Coronary artery (tissue), 2 donors: ENCODE measurements at regions not wholly inside any gene's neighbourhood (a gene's known extent, or its start where the extent isn't known, plus 50 kb on each side); places are given as distances from the start of the nearest gene placed in this dataset.

Experiments used
- DNase-seq: peaks from one replicate; pipeline ENCODE4 v3.0.0-alpha.2; 2017; ENCODE audit warnings: low spot score
- H3K27ac ChIP-seq, 2 donors: fragments of 200-600 bp; sonication (generic); one replicate each; pipeline ENCODE4 v1.5.1; 2016 to 2019
- H3K4me3 ChIP-seq: fragments of 200-600 bp; sonication (generic); 2 replicates; pipeline ENCODE4 v1.5.1; 2016; ENCODE audit warnings: mild to moderate bottlenecking, moderate library complexity
- TF ChIP-seq, protein P1 (sequence below): fragments of 200-600 bp; sonication (generic); IDR thresholded peaks from one replicate; pipeline ENCODE4 v1.5.1; 2019; ENCODE audit warnings: antibody characterized with exemption

GRCh38 chr2:16180631-16181030, 240.3 kb downstream of the MYCN start:
- TF ChIP-seq, protein P1, sequence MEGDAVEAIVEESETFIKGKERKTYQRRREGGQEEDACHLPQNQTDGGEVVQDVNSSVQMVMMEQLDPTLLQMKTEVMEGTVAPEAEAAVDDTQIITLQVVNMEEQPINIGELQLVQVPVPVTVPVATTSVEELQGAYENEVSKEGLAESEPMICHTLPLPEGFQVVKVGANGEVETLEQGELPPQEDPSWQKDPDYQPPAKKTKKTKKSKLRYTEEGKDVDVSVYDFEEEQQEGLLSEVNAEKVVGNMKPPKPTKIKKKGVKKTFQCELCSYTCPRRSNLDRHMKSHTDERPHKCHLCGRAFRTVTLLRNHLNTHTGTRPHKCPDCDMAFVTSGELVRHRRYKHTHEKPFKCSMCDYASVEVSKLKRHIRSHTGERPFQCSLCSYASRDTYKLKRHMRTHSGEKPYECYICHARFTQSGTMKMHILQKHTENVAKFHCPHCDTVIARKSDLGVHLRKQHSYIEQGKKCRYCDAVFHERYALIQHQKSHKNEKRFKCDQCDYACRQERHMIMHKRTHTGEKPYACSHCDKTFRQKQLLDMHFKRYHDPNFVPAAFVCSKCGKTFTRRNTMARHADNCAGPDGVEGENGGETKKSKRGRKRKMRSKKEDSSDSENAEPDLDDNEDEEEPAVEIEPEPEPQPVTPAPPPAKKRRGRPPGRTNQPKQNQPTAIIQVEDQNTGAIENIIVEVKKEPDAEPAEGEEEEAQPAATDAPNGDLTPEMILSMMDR, result no peak
- no peak for DNase-seq
- Histone ChIP-seq H3K4me3 (no peak overlapping the region), H3K27ac (no peak overlapping the region)

DNA sequence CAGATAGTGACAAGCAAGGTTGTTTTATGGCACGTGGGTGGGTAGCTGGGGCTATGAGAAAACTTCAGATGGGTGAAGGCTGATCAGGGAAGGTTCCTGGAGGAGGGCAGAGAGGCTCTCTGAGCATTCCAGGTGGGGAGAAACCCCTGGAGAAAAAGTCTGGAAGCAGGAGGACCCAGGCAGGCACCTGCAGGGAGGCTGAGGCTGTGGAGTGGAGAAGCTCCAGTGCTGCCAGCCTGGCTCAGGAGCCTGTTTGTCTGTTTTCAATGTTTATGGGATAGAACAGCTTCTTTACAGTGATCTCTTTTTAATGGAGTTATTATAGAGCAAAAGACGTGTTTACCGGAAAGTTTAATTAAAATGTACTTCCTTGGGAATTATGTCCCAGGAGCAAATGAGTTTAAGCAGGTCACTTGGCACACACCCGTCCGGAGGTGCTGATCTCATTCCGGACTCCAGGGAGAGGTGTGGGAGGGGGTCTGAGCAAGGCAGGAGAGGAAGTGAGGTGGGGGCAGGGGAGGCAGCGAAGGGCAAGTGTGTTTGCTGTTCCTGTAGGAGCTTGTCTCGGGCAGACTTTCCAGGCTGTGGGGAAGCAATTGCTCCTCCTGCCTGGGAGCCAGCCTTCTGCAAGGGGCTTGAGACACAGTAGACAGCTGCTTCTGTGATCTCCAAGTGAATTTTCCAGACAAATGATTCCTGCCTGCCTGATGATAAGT, 239.5 kb downstream of the MYCN start:
- H3K27ac ChIP-seq, result no peak overlapping the region
- H3K4me3 ChIP-seq, result no peak overlapping the region
- TF ChIP-seq, protein P1, result no peak
- DNase-seq, result no peak

DNA sequence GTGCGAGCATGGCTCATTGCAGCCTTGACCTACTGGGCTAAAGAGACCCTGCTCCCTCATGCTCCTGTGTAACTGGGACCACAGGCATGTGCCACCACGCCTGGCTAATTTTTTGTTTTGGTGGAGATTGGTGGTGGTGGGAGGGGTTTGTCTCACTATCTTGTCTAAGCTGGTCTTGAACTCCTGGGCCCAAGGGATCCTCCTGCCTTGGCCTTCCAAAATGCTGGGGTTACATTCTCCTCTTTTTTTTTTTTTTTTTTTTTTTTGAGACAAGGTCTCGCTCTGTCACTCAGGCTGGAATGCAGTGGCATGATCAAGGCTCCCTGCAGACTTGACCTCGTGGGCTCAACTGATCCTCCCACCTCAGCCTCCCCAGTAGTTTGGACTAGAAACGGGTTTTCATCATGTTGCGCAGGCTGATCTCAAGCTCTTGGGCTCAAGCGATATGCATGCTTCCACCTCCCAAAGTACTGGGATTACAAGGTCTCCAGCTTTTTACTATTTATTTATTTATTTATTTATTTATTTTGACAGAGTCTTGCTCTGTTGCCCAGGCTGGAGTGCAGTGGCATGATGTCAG, 238.3 kb downstream of the MYCN start:
- TF ChIP-seq, protein P1, result no peak
- H3K27ac ChIP-seq, result no peak overlapping the region
- no peak for DNase-seq

GRCh38 chr2:16177671-16178180, 237.4 kb downstream of the MYCN start:
- no peak for DNase-seq
- Histone ChIP-seq H3K4me3 (no peak overlapping the region), H3K27ac (no peak overlapping the region)
- TF ChIP-seq, protein P1, result no peak

More for the DNA sequence above, 238.3 kb downstream of the MYCN start:
- no peak overlapping the region for H3K4me3 ChIP-seq

- no peak overlapping the region for H3K27ac ChIP-seq
- TF ChIP-seq, protein P1, result no peak
- no peak overlapping the region for H3K4me3 ChIP-seq
- DNase-seq, result no peak
Observed at GRCh38 chr2:16176971-16177480, 236.7 kb downstream of the MYCN start.

- H3K27ac ChIP-seq, result no peak overlapping the region
- H3K4me3 ChIP-seq, result no peak overlapping the region
- no peak for DNase-seq
- TF ChIP-seq, protein P1, result no peak
Observed at GRCh38 chr2:16175247-16175825, 235.0 kb downstream of the MYCN start.
